ENCODE measurements at regions not wholly inside any gene's neighbourhood (a gene's known extent, or its start where the extent isn't known, plus 50 kb on each side); places are given as distances from the start of the nearest gene placed in this dataset.

GRCh38 chr4:173609158-173609557 lies 79.1 kb upstream of the HAND2 start:
- TF ChIP-seq MGA (IDR thresholded peaks at IDR 0.05) (0 out of 2 replicates have a peak, but pooled peaks have one; percentile 46), ZNF592 (IDR thresholded peaks at IDR 0.05) (0 out of 2 replicates have a peak, but pooled peaks have one; percentile 28), YY1 (IDR thresholded peaks at IDR 0.05; ENCODE audit: borderline replicate concordance in 1 of 3, control insufficient read depth in 1 of 3, extremely low read depth in 1 of 3, insufficient read depth in 3 of 3, insufficient read length in 1 of 3, insufficient replicate concordance in 2 of 3, low read depth in 1 of 3, low read length in 2 of 3) (peak in 1 of 3 experiments; percentile 39), RBM17 (IDR thresholded peaks at IDR 0.05; ENCODE audit: borderline replicate concordance, low read depth, low read length) (no peak)
- Histone ChIP-seq H2AFZ (ENCODE audit: low read depth, low read length) (peak overlapping the region; percentile 94), H3K79me2 (ENCODE audit: control insufficient read depth, insufficient read depth, low read length) (no peaks in the 10 kb centered on the region), H3K27me3 (ENCODE audit: control insufficient read depth in 2 of 2, insufficient read depth in 2 of 2, low read length in 2 of 2) (no peaks in the 10 kb centered on the region), H3K9ac (ENCODE audit: insufficient read depth in 1 of 2, low read depth in 2 of 2, low read length in 2 of 2) (peak overlapping the region; percentile 49 to 78; a peak in 3 of 4 replicates), H3K4me3 (peak overlapping the region; percentile 30), H3K9me1 (ENCODE audit: control insufficient read depth, insufficient read depth, low read length) (no peaks in the 10 kb centered on the region), H4K20me1 (replicated peaks; ENCODE audit: control insufficient read depth, insufficient read depth, low read length) (no peaks in the 10 kb centered on the region), H3K36me3 (ENCODE audit: control insufficient read depth, insufficient read depth, low read length) (no peaks in the 10 kb centered on the region), H3K4me1 (replicated peaks in 1 of 2; ENCODE audit: control insufficient read depth in 2 of 2, insufficient read depth in 2 of 2, low read length in 2 of 2) (no peaks in the 10 kb centered on the region; a peak in 1 of 5 replicates), H3K9me3 (replicated peaks; ENCODE audit: control insufficient read depth, insufficient read depth, low read depth, low read length) (no peaks in the 10 kb centered on the region), H3K27ac (ENCODE audit: extremely low read depth, low read depth, low read length) (peak overlapping the region; percentile 54; the same call in 2 of the 3 replicates), H3K4me2 (ENCODE audit: insufficient read depth, low read length) (peak overlapping the region; percentile 52)
- CTCF ChIA-PET (ENCODE audit: low intra/inter-chr PET ratio): no interaction called here
- whole genome bisulfite sequencing (ENCODE audit: insufficient coverage, low coverage, missing lambda C conversion rate): 0% methylated on average over 2 of the region's 2 CpGs
- no peak for FAIRE-seq
- no TSS peak for BruUV-seq (replicated peaks)
- no peak for DNase-seq (ENCODE audit: extremely low read depth in 1 of 4, low spot score in 3 of 4)
- in situ Hi-C loops (cut with MboI) (no loop called here), intact Hi-C loops (cut with micrococcal nuclease) (no loop called here)
- POLR2A ChIA-PET: no interaction called here
- peak; percentile 56 for ATAC-seq

Measured in K562 (cell line).